ENCODE measurements at regions not wholly inside any gene's neighbourhood (a gene's known extent, or its start where the extent isn't known, plus 50 kb on each side); places are given as distances from the start of the nearest gene placed in this dataset.

GRCh38 chr16:50446861-50447260 is 78.1 kb upstream of the BRD7 start:
- TF ChIP-seq, protein P1, sequence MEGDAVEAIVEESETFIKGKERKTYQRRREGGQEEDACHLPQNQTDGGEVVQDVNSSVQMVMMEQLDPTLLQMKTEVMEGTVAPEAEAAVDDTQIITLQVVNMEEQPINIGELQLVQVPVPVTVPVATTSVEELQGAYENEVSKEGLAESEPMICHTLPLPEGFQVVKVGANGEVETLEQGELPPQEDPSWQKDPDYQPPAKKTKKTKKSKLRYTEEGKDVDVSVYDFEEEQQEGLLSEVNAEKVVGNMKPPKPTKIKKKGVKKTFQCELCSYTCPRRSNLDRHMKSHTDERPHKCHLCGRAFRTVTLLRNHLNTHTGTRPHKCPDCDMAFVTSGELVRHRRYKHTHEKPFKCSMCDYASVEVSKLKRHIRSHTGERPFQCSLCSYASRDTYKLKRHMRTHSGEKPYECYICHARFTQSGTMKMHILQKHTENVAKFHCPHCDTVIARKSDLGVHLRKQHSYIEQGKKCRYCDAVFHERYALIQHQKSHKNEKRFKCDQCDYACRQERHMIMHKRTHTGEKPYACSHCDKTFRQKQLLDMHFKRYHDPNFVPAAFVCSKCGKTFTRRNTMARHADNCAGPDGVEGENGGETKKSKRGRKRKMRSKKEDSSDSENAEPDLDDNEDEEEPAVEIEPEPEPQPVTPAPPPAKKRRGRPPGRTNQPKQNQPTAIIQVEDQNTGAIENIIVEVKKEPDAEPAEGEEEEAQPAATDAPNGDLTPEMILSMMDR (IDR thresholded peaks at IDR 0.05; ENCODE audit: insufficient read depth, low read depth, low read length): no peak
- no peak overlapping the region for H3K4me3 ChIP-seq (ENCODE audit: low read depth, low read length)
- no peak for DNase-seq (ENCODE audit: low read depth)

- no peak overlapping the region for H3K4me3 ChIP-seq (ENCODE audit: low read depth, low read length)
- DNase-seq (ENCODE audit: low read depth): no peak
- TF ChIP-seq, protein P1 (IDR thresholded peaks at IDR 0.05; ENCODE audit: insufficient read depth, low read depth, low read length): no peak
Measured at GRCh38 chr16:50445621-50446555, 77.1 kb upstream of the BRD7 start.

DNA sequence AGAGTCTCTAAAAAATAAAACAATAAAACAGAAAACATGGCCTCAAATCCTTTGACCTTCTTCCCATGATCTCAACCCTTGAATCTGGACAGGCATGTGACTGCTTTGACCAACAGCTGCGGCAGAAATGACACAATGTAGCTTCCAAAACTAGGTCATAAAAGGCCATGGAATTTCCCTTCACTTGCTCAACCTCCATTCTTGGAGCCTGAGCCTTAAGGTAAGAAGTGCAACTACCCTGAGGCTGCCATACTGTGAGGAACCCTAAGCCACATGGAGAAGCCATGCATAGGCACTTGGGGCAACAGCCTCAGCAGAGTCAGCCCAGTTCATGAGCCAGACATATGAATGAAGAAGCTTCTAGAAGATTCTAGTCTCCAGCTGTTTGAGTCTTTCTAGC is 75.7 kb upstream of the BRD7 start:
- TF ChIP-seq, protein P1 (IDR thresholded peaks at IDR 0.05; ENCODE audit: insufficient read depth, low read depth, low read length): no peak
- no peak overlapping the region for H3K4me3 ChIP-seq (ENCODE audit: low read depth, low read length)
- DNase-seq (ENCODE audit: low read depth): peak; percentile 6

- no peak for DNase-seq (ENCODE audit: low read depth)
- no peak overlapping the region for H3K4me3 ChIP-seq (ENCODE audit: low read depth, low read length)
- TF ChIP-seq, protein P1 (IDR thresholded peaks at IDR 0.05; ENCODE audit: insufficient read depth, low read depth, low read length): no peak
Measured at GRCh38 chr16:50442221-50442620, 73.4 kb upstream of the BRD7 start.

GRCh38 chr16:50441486-50442157 is 72.8 kb upstream of the BRD7 start:
- TF ChIP-seq, protein P1 (IDR thresholded peaks at IDR 0.05; ENCODE audit: insufficient read depth, low read depth, low read length): no peak
- no peak overlapping the region for H3K4me3 ChIP-seq (ENCODE audit: low read depth, low read length)
- no peak for DNase-seq (ENCODE audit: low read depth)

DNA sequence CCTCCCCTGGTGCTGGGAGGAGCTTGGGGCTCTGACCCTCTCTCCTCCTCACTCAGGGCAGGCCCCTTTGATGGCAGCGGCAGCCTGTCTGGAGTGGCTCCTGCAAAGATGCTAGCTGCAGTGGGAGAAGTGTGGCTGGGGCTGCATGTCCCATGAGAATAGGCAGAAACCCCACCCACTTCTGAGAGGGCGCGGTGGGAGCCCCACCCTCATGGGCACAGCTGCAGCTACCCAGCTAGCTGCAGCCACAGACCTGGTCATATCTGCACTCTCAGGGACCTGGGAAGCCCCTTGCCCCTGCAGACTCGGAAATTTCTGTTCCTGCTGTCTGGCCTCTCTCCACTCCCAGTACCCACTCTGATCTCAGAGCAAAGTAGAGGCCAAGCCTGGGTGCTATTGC is 72.2 kb upstream of the BRD7 start:
- TF ChIP-seq, protein P1 (IDR thresholded peaks at IDR 0.05; ENCODE audit: insufficient read depth, low read depth, low read length): no peak
- no peak overlapping the region for H3K4me3 ChIP-seq (ENCODE audit: low read depth, low read length)
- DNase-seq (ENCODE audit: low read depth): no peak

All from fibroblast of villous mesenchyme (primary cell).